ENCODE measurements at regions not wholly inside any gene's neighbourhood (a gene's known extent, or its start where the extent isn't known, plus 50 kb on each side); places are given as distances from the start of the nearest gene placed in this dataset.

DNA sequence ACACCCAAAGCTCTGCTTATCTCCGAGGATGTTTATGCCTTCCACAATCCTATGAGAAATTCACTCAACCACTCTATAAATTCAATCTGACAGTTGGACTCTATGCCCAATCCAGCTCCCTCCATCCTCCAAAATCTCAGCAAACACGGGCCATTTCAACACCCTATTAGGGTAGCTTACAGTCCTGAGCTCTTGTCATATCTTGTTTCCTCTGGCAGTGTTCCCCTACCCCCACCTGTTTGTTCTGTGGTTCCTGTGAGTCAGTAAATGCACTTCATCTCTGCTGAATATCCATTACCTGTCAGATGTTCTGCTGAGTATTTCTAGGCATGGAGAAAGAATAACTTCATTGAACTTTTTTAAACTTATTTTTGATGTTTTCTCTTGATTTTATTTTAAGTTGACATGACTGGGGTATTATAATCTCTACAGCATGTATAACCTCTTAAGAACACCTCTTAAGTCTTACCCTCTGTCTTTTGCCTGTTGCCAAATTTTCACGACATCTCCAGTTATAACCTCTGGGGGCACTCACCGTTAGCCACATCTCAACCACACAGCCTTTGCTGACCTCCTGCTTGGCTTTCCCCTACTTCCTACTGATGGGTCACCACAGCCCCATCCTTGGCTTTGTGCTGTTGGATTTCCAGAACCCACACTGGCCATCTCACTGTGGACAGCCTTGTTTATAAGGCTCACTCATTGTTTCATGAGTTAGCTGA lies 317.0 kb upstream of the TMPO start:
- Mint-ChIP-seq H3K4me3 (no peak overlapping the region), H3K36me3 (ENCODE audit: low read depth) (no peaks in the 10 kb centered on the region), H3K27me3 (ENCODE audit: low read depth) (peaks cover 3% of the 10 kb centered on the region), H3K4me1 (ENCODE audit: low read depth) (no peaks in the 10 kb centered on the region), H3K9me3 (peaks cover 3% of the 10 kb centered on the region), H3K27ac (no peak overlapping the region)
- no peak for DNase-seq
- intact Hi-C loops (cut with micrococcal nuclease) = no loop called here
- CTCF ChIA-PET = interaction anchor here (1.5 kb wide), 1 partner anchor 172 kb away, joined by 3 read pairs; no protein-coding TSS in a partner anchor

DNA sequence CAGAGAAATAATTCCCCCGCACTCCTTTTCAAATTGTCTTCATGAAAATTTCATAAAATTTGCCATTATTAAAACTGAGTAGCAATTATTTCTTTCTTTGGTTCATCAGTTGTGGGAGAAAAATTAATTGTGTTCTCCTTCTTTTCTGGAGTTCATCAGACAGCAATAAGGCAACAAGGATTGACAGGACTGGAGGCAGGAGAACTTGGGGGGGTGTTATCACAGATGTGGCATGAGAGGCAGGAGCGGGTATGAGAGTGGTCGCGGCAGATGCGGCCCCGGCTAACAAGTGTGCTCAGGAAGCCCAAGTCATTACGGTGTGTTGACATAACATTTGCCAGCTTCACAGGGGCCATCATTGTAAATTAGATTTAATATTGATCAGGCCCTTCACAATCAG lies 306.6 kb upstream of the TMPO start:
- Mint-ChIP-seq H3K36me3 (ENCODE audit: low read depth) (no peaks in the 10 kb centered on the region), H3K27me3 (ENCODE audit: low read depth) (peaks cover 4% of the 10 kb centered on the region), H3K27ac (no peak overlapping the region), H3K4me3 (no peak overlapping the region), H3K9me3 (peaks cover 7% of the 10 kb centered on the region), H3K4me1 (ENCODE audit: low read depth) (no peaks in the 10 kb centered on the region)
- CTCF ChIA-PET = no interaction called here
- intact Hi-C loops (cut with micrococcal nuclease) = no loop called here
- DNase-seq = no peak

DNA sequence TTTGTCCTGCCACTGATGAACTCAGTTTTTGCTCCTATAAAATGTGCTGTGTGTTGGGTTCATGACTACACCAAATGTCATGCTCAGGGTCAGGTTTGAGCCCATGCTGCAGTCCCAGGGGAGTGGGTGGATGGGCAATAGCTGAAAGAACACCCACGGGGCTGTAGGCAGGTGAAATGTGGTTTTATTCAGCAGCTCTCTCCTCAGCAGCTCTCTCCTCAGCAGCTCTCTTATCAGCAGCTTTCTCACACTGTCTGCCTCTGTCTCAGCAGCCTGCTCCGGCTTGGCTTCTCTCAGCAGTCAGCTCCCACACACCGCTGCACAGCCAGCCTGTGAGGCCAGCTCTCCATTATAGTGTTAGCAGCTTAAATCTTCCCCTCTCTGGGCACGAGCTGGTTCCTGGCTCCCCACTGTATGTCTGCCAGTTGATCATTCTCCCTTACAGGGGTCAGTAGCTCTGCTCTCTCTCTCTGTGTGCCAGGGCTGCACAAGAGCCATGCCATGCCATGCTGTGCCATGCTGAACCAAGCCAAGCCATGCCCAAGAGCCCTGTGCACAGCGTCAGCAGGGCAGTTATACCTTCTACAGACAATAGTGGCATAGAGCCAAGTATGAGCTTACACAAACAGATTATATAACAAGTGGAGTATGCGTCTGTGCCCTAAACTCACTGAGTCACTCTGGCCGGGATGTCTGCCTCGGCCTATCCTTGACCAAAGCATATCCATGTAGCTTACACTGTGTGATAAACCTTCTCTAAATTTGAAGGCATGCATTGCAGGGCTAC lies 303.3 kb upstream of the TMPO start:
- H3K4me3 Mint-ChIP-seq = no peak overlapping the region
- H3K9me3 Mint-ChIP-seq = no peaks in the 10 kb centered on the region
- no peaks in the 10 kb centered on the region for H3K4me1 Mint-ChIP-seq (ENCODE audit: low read depth)
- H3K27me3 Mint-ChIP-seq (ENCODE audit: low read depth) = peaks cover 4% of the 10 kb centered on the region
- no peak for DNase-seq
- intact Hi-C loops (cut with micrococcal nuclease) = no loop called here
- CTCF ChIA-PET = no interaction called here
- H3K36me3 Mint-ChIP-seq (ENCODE audit: low read depth) = no peaks in the 10 kb centered on the region
- no peak overlapping the region for H3K27ac Mint-ChIP-seq

DNA sequence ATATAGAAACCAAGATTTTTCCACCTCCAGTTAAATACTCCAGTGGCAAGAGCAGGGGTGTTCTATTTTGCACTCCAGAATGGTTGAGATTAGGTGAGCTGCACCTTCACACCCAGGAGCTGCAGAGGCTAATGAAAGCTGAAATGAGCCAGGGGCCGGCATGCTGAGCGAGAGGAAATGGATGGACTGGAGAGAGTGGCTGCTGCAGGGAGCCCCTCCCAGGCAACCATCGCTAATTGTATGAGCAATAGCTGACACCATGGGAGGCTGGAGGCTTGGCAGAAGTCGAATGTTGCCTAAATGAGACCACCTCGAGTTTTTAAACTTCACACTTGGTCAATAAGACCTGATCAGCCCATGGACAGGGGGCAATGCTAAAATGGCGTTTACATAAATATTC lies 301.8 kb upstream of the TMPO start:
- H3K9me3 Mint-ChIP-seq = no peaks in the 10 kb centered on the region
- peaks cover 4% of the 10 kb centered on the region for H3K27me3 Mint-ChIP-seq (ENCODE audit: low read depth)
- CTCF ChIA-PET = no interaction called here
- no peak for DNase-seq
- no peak overlapping the region for H3K4me3 Mint-ChIP-seq
- no peak overlapping the region for H3K27ac Mint-ChIP-seq
- no peaks in the 10 kb centered on the region for H3K36me3 Mint-ChIP-seq (ENCODE audit: low read depth)
- intact Hi-C loops (cut with micrococcal nuclease) = no loop called here
- no peaks in the 10 kb centered on the region for H3K4me1 Mint-ChIP-seq (ENCODE audit: low read depth)

DNA sequence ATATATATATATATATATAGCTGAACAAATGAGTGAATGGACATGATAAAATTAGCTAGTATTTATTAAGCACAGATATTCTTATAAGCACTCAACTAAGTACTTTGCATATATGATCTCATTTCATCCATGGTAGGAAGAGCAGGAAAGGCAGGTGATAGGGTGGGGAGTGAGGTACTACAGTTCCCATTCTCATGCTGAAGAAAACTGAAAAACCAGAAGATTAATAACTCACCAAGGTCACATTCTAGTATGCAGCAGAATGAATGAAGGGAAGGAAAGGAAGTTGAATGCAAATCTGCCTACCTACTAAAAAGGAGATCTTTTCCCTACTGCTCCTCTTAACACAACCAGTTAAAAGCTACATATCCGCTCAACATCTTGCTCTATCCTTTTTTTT lies 298.1 kb upstream of the TMPO start:
- CTCF ChIA-PET = interaction anchor here (0.8 kb wide), 1 partner anchor 158 kb away, joined by 3 read pairs; no protein-coding TSS in a partner anchor
- no peak overlapping the region for H3K27ac Mint-ChIP-seq
- H3K9me3 Mint-ChIP-seq = no peaks in the 10 kb centered on the region
- intact Hi-C loops (cut with micrococcal nuclease) = no loop called here
- no peaks in the 10 kb centered on the region for H3K4me1 Mint-ChIP-seq (ENCODE audit: low read depth)
- no peak for DNase-seq
- no peak overlapping the region for H3K4me3 Mint-ChIP-seq
- H3K27me3 Mint-ChIP-seq (ENCODE audit: low read depth) = peaks cover 11% of the 10 kb centered on the region
- no peaks in the 10 kb centered on the region for H3K36me3 Mint-ChIP-seq (ENCODE audit: low read depth)

DNA sequence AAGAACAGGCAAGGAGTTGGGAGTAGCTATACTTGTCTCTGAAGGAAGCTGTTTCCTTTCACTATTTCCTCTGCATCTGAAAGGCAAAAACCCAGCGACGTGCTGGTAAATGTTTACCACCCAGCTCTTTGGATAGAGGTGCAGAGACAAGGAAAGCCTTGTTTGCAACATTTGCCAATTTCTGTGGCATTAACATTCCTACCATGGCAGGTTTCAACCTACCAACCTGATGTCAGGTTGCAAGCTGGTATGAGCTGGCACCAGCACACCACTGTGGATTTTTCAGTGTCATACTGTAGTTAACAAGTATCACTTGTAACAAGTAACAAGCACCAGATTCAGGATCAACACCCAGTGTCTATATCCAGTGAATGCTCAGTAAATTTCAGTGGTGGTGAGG lies 294.8 kb upstream of the TMPO start:
- Mint-ChIP-seq H3K4me3 (no peak overlapping the region), H3K27ac (no peak overlapping the region), H3K4me1 (ENCODE audit: low read depth) (no peaks in the 10 kb centered on the region), H3K27me3 (ENCODE audit: low read depth) (peaks cover 14% of the 10 kb centered on the region), H3K9me3 (no peaks in the 10 kb centered on the region), H3K36me3 (ENCODE audit: low read depth) (no peaks in the 10 kb centered on the region)
- no peak for DNase-seq
- intact Hi-C loops (cut with micrococcal nuclease) = no loop called here
- CTCF ChIA-PET = no interaction called here

DNA sequence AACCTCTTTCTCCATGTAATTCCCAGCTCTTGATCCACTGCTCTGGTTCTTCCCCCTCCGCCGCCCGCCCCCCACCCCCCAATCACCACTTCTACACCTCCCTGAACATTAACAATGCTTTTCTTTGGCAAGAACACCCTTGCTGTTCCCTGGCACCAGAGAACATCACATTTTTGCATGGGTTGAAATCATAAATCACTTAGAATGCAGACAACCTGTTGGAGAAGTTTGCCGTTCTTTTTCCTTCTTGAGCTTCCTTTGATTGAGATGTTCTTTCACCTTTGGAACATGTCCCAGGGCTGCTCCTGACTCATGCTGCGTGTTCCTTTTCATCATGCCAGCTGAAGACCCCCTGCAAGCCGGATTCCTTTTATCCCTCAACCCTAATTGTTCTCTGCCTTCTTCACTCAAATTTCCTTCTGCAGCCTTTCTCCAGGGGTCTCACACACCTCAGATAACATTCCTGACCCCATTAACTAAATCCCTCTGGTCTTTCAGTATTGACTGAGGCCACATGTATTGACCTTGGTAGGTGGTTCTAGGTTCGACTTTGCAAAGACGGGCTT lies 294.1 kb upstream of the TMPO start:
- CTCF ChIA-PET = no interaction called here
- no peak overlapping the region for H3K4me3 Mint-ChIP-seq

DNA sequence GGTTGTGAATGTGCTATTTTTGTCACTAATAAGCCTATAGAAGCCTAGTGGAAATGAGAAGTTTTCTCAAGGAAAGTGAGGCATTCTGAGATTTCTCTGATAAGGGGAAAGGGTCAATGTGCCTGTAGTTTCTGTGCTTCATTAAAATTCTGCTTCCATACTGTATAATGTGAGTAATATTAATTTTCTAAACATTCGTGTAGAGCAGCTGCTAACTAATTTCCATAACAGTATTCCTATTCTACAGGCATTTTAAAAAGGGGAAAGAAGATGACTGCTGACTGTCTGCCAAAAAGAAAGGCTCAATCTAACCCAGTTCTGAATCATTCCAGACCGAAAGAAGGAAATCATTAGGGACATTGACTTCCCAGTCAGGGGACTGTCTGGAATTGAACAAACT lies 293.3 kb upstream of the TMPO start:
- Mint-ChIP-seq H3K4me1 (ENCODE audit: low read depth) (no peaks in the 10 kb centered on the region), H3K27me3 (ENCODE audit: low read depth) (peaks cover 10% of the 10 kb centered on the region), H3K36me3 (ENCODE audit: low read depth) (no peaks in the 10 kb centered on the region), H3K9me3 (no peaks in the 10 kb centered on the region), H3K4me3 (no peak overlapping the region), H3K27ac (no peak overlapping the region)
- intact Hi-C loops (cut with micrococcal nuclease) = no loop called here
- DNase-seq = no peak
- CTCF ChIA-PET = no interaction called here

More for the DNA sequence above, 294.1 kb upstream of the TMPO start:
- Mint-ChIP-seq H3K9me3 (no peaks in the 10 kb centered on the region), H3K27me3 (ENCODE audit: low read depth) (peaks cover 14% of the 10 kb centered on the region), H3K36me3 (ENCODE audit: low read depth) (no peaks in the 10 kb centered on the region), H3K27ac (no peak overlapping the region), H3K4me1 (ENCODE audit: low read depth) (no peaks in the 10 kb centered on the region)
- intact Hi-C loops (cut with micrococcal nuclease) = no loop called here
- no peak for DNase-seq

DNA sequence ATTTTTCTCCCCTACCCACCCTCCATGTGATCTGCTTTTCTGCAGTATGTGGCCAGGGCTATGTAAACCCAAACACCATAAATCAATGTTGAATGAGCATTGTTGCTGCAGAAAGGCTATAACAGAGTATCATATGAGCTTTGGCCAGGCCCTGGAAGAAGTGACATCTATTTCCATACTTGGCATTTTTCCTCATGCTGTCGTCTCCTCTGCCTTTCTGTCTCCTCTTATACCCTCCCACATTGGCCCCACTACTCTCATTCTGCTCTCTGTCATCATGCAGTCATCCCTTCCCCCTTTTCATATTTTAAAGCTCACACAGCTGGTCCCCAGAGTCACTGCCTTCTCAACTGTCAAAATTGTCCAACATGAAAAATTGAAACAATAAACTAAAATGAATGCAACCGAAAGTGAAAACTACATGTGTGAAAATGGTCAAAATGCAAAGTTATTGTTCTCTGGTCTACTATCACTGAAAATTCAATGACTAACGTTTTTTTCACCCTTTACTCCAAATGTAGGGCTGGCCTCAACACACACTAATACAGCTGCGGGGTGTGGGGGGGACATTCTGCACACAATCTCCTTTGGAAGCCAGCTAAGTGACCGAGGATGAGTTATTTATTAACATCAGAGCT lies 290.7 kb upstream of the TMPO start:
- Mint-ChIP-seq H3K36me3 (ENCODE audit: low read depth) (no peaks in the 10 kb centered on the region), H3K4me1 (ENCODE audit: low read depth) (no peaks in the 10 kb centered on the region), H3K4me3 (no peak overlapping the region), H3K27ac (no peak overlapping the region), H3K27me3 (ENCODE audit: low read depth) (peaks cover 7% of the 10 kb centered on the region), H3K9me3 (no peaks in the 10 kb centered on the region)
- intact Hi-C loops (cut with micrococcal nuclease) = no loop called here
- no peak for DNase-seq
- CTCF ChIA-PET = no interaction called here

DNA sequence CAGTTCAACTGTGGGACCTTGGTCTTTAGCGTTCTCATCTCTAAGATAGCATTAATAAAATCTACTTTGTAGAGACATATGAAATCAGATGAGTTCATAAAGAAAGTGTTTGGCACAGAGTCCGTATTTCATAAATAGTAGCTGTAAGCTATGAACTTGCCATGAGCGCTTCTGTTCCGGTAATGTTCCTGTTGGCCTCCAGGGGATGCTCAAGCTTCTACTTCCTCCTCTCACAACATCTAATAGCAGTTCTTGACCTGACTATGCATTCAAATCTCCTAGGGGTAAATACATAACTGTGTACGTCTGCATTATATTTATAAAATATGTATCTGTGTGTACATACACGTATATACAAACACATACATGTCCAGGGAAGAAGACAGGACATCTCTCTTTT lies 288.2 kb upstream of the TMPO start:
- CTCF ChIA-PET = interaction anchor here (1.1 kb wide), 1 partner anchor 170 kb away, joined by 4 read pairs; no protein-coding TSS in a partner anchor
- intact Hi-C loops (cut with micrococcal nuclease) = loop anchor here (1.0 kb wide), 1 partner anchor 170 kb away; no protein-coding TSS in a partner anchor
- no peaks in the 10 kb centered on the region for H3K36me3 Mint-ChIP-seq (ENCODE audit: low read depth)

DNA sequence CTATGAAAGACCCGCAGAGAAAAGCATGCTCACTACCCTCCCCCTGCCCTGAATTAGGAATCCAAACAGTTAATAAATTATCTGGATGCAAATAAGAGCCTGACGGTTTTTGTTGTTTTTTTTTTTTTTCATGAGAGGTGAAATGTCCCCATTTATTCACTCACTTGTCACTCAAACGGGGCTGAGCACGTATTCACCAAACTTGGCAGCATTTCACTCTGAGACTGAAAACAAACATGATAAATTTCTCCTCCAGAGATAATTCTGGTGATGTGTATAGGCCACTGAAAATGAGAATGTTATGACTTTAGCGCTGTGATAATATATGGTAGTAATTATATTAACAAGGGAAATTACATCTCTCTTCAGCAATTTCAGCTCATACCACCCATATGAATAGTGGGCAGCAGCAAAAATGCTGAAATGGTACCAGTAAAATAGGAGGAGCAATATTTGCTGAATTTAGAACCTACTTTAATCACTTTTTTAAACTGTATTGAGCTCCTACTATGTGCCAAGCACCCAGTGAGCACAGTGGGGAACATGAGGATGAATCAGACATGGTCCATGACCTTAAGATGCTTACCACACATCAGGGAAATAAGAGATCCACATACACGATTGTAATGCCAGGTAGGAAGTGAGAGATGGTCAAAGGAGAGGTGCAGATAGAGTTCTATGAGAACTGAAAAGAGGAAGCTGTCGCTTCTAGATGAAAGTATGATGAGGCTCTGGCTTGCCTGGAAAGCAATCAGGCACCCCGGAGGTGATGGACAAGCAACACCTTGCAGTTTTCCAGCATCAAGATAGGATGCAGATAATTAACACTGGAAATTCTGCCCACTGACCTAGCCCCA lies 286.5 kb upstream of the TMPO start:
- CTCF ChIA-PET = no interaction called here
- no peak for DNase-seq
- Mint-ChIP-seq H3K36me3 (ENCODE audit: low read depth) (no peaks in the 10 kb centered on the region), H3K4me3 (no peak overlapping the region), H3K4me1 (ENCODE audit: low read depth) (no peaks in the 10 kb centered on the region), H3K27ac (no peak overlapping the region), H3K27me3 (ENCODE audit: low read depth) (no peaks in the 10 kb centered on the region), H3K9me3 (no peaks in the 10 kb centered on the region)
- intact Hi-C loops (cut with micrococcal nuclease) = no loop called here

More for the DNA sequence above, 288.2 kb upstream of the TMPO start:
- Mint-ChIP-seq H3K27me3 (ENCODE audit: low read depth) (peaks cover 3% of the 10 kb centered on the region), H3K4me1 (ENCODE audit: low read depth) (no peaks in the 10 kb centered on the region), H3K4me3 (no peak overlapping the region), H3K27ac (no peak overlapping the region), H3K9me3 (no peaks in the 10 kb centered on the region)
- DNase-seq = no peak

DNA sequence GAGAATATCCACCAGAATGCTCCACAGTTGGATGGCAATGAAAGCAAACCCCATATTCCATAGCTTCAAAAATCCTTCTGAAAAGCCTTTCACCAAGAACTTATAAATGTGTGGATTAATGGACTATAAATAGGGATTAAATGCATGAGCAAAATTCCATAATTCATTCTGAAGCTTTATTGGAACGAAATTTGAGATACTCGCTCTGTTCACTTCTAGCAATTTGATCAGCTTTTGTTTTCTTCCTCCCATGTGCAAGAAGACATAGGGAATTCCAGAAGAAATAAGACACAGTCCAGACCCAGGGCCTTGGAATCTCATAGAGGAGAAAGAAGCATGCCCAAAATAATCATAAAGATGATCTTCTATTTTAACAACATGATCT lies 285.9 kb upstream of the TMPO start:
- Mint-ChIP-seq H3K4me1 (ENCODE audit: low read depth) (no peaks in the 10 kb centered on the region), H3K4me3 (no peak overlapping the region), H3K9me3 (no peaks in the 10 kb centered on the region), H3K27ac (no peak overlapping the region), H3K36me3 (ENCODE audit: low read depth) (no peaks in the 10 kb centered on the region), H3K27me3 (ENCODE audit: low read depth) (no peaks in the 10 kb centered on the region)
- intact Hi-C loops (cut with micrococcal nuclease) = no loop called here
- CTCF ChIA-PET = no interaction called here
- no peak for DNase-seq
